ENCODE measurements at regions not wholly inside any gene's neighbourhood (a gene's known extent, or its start where the extent isn't known, plus 50 kb on each side); places are given as distances from the start of the nearest gene placed in this dataset.

GRCh38 chr15:62637950-62638619 is 404.5 kb upstream of the TPM1 start:
- TF ChIP-seq CTCF (IDR thresholded peaks at IDR 0.05 in 8 of 11, conservative IDR thresholded peaks at IDR 0.05 in 3 of 11) = no peak
- no peak for TF ChIP-seq POLR2A (IDR thresholded peaks at IDR 0.05)
